Activated CD8-positive, alpha-beta T cell treated with anti-CD3 and anti-CD28 coated beads for 36 hours (primary cell): ENCODE measurements at regions not wholly inside any gene's neighbourhood (a gene's known extent, or its start where the extent isn't known, plus 50 kb on each side); places are given as distances from the start of the nearest gene placed in this dataset.
"Not testable (repeated sequence)": the region's sequence is repeated elsewhere in the genome, so short reads cannot be mapped to it uniquely, and the experiment has no call there.

Experiments used
- ATAC-seq: fragments of 200-7000 bp; cut with Tn5 transposase; one replicate; pipeline ENCODE4 v1.10.0; 2021; ENCODE audit warnings: mild to moderate bottlenecking, moderate library complexity
- CTCF ChIA-PET: fragments of 350-600 bp; sonication (Branson Sonifier 250); formaldehyde crosslinking; loops from one replicate; lab custom pipeline; 2021; ENCODE audit warnings: antibody characterized with exemption; lab: Charles Lee
- POLR2A ChIA-PET: fragments of 350-600 bp; sonication (Branson Sonifier 250); formaldehyde crosslinking; loops from one replicate; lab custom pipeline; 2021; ENCODE audit warnings: antibody characterized with exemption; lab: Charles Lee
- DNase-seq: peaks from one replicate; pipeline ENCODE4 v3.0.0-alpha.2; 2020
- H3K27ac Mint-ChIP-seq: one replicate; pipeline ENCODE4 v1.8.0; 2021; ENCODE audit warnings: mild to moderate bottlenecking, mixed read lengths
- H3K27me3 Mint-ChIP-seq: one replicate; pipeline ENCODE4 v1.8.0; 2021; ENCODE audit warnings: mixed read lengths
- H3K36me3 Mint-ChIP-seq: one replicate; pipeline ENCODE4 v1.8.0; 2021; ENCODE audit warnings: low read depth, mixed read lengths
- H3K4me1 Mint-ChIP-seq: one replicate; pipeline ENCODE4 v1.8.0; 2021; ENCODE audit warnings: low read depth, mixed read lengths
- H3K4me3 Mint-ChIP-seq: one replicate; pipeline ENCODE4 v1.8.0; 2021; ENCODE audit warnings: mild to moderate bottlenecking, moderate library complexity, mixed read lengths
- H3K9me3 Mint-ChIP-seq: one replicate; pipeline ENCODE4 v1.8.0; 2021; ENCODE audit warnings: mixed read lengths
- CTCF ChIP-seq: fragments of 200-600 bp; IDR thresholded peaks from one replicate; pipeline ENCODE4 v1.8.0; 2022; ENCODE audit warnings: antibody characterized with exemption, mild to moderate bottlenecking
- intact Hi-C: fragments of 100-400 bp; cut with micrococcal nuclease; formaldehyde crosslinking; loops from one replicate; pipeline ENCODE4 v1.10.0; 2022

- Mint-ChIP-seq H3K4me1 (no peaks in the 10 kb centered on the region), H3K36me3 (no peaks in the 10 kb centered on the region), H3K4me3 (no peak overlapping the region), H3K27ac (no peak overlapping the region), H3K27me3 (peaks cover 13% of the 10 kb centered on the region), H3K9me3 (no peaks in the 10 kb centered on the region)
- DNase-seq (no peak), ATAC-seq (no peak)
- no peak for TF ChIP-seq CTCF
- intact Hi-C loops = no loop called here
- ChIA-PET POLR2A (no interaction called here), CTCF (no interaction called here)
Measured at GRCh38 chr9:22189471-22189870, 180.4 kb upstream of the CDKN2B start.

DNA sequence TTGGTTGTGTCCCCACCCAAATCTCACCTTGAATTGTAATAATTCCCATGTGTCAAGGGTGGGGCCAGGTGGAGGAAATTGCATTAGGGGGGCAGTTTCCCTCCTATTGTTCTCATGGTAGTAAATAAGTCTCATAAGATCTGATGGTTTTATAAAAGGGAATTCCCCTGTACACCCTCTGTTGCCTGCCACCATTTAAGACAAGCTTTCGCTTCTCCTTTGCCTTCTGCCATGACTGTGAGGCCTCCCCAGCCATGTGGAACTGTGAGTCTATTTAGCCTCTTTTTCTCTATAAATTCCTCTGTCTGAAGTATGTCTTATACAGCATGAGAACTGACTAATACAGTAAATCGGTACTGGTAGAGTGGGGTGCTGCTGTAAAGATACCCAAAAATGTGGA, 187.9 kb upstream of the CDKN2B start:
- peaks cover 17% of the 10 kb centered on the region for H3K27me3 Mint-ChIP-seq
- DNase-seq, intact Hi-C loops, H3K27ac Mint-ChIP-seq, POLR2A ChIA-PET, H3K4me1 Mint-ChIP-seq, CTCF ChIA-PET, H3K9me3 Mint-ChIP-seq, H3K36me3 Mint-ChIP-seq, H3K4me3 Mint-ChIP-seq, ATAC-seq: not testable (repeated sequence)

DNA sequence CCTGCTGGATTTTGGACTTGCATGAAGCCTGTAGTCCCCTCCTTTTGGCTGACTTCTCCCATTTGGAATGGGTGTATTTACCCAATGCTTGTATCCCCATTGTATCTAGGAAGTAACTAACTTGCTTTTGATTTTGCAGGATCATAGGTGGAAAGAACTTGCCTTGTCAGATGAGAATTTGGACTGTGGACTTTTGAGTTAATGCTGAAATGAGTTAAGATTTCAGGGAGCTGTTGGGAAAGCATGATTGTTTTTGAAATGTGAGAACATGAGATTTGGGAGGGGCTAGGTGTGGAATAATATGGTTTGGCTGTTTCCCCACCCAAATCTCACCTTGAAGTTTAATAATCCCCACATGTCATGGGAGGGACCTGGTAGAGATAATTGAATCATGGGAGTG, 189.6 kb upstream of the CDKN2B start:
- Mint-ChIP-seq H3K27me3 (peaks cover 17% of the 10 kb centered on the region), H3K4me3 (no peak overlapping the region), H3K4me1 (peaks cover 10% of the 10 kb centered on the region), H3K36me3 (no peaks in the 10 kb centered on the region), H3K9me3 (no peaks in the 10 kb centered on the region), H3K27ac (no peak overlapping the region)
- no peak for DNase-seq
- no peak for TF ChIP-seq CTCF
- no peak for ATAC-seq
- intact Hi-C loops = no loop called here
- POLR2A ChIA-PET = no interaction called here
- CTCF ChIA-PET = no interaction called here

- Mint-ChIP-seq H3K27me3 (peaks cover 16% of the 10 kb centered on the region), H3K27ac (no peak overlapping the region), H3K36me3 (no peaks in the 10 kb centered on the region), H3K9me3 (no peaks in the 10 kb centered on the region), H3K4me3 (no peak overlapping the region), H3K4me1 (peaks cover 10% of the 10 kb centered on the region)
- no peak for TF ChIP-seq CTCF
- ATAC-seq (no peak), DNase-seq (no peak)
- POLR2A ChIA-PET = no interaction called here
- CTCF ChIA-PET = interaction anchor here (3.7 kb wide), 1 partner anchor 37 kb away, joined by 14 read pairs; no protein-coding TSS in a partner anchor
- intact Hi-C loops = no loop called here
Measured at GRCh38 chr9:22201256-22201655, 192.2 kb upstream of the CDKN2B start.

GRCh38 chr9:22203371-22204138, 194.4 kb upstream of the CDKN2B start:
- ATAC-seq = peak; percentile 73
- Mint-ChIP-seq H3K9me3 (no peaks in the 10 kb centered on the region), H3K27ac (no peak overlapping the region), H3K4me3 (no peak overlapping the region), H3K27me3 (peaks cover 8% of the 10 kb centered on the region), H3K36me3 (no peaks in the 10 kb centered on the region), H3K4me1 (peaks cover 12% of the 10 kb centered on the region)
- POLR2A ChIA-PET = interaction anchor here (1.4 kb wide), 1 partner anchor 13 kb away, joined by 3 read pairs; no protein-coding TSS in a partner anchor
- CTCF ChIA-PET = interaction anchor here (1.5 to 3.7 kb wide), 2 partner anchors 10 to 35 kb away, joined by 3 to 14 read pairs; no protein-coding TSS in a partner anchor
- intact Hi-C loops = no loop called here
- DNase-seq = no peak
- no peak for TF ChIP-seq CTCF
